Suprapubic skin (tissue), 4 donors: ENCODE measurements at regions not wholly inside any gene's neighbourhood (a gene's known extent, or its start where the extent isn't known, plus 50 kb on each side); places are given as distances from the start of the nearest gene placed in this dataset.

Experiments used
- DNase-seq, 2 donors: peaks; one replicate each; pipeline ENCODE4 v3.0.0-alpha.2; 2019; ENCODE audit warnings: low spot score in 2 of 2
- H3K27ac ChIP-seq: fragments of 200-600 bp; sonication (generic); one replicate; pipeline ENCODE4 v1.5.1; 2019
- H3K27me3 ChIP-seq: fragments of 200-600 bp; sonication (generic); one replicate; pipeline ENCODE4 v1.5.1; 2019
- H3K36me3 ChIP-seq: fragments of 200-600 bp; sonication (generic); one replicate; pipeline ENCODE4 v1.5.1; 2019
- H3K4me1 ChIP-seq: fragments of 200-600 bp; sonication (generic); one replicate; pipeline ENCODE4 v1.5.1; 2019
- H3K4me3 ChIP-seq: fragments of 200-600 bp; sonication (generic); one replicate; pipeline ENCODE4 v1.5.1; 2019; ENCODE audit warnings: mild to moderate bottlenecking
- H3K9me3 ChIP-seq: fragments of 200-600 bp; sonication (generic); one replicate; pipeline ENCODE4 v1.5.1; 2019
- CTCF ChIP-seq, 2 donors: fragments of 200-600 bp in 1 of 2; fragments of 450-650 bp in 1 of 2; sonication (generic) in 1 of 2; IDR thresholded peaks; one replicate each; pipeline ENCODE4 v1.5.1; 2016 to 2019; ENCODE audit warnings: antibody characterized with exemption in 2 of 2, mild to moderate bottlenecking in 1 of 2, moderate library complexity in 1 of 2
- EP300 ChIP-seq: sonication (generic); formaldehyde crosslinking; IDR thresholded peaks from one replicate; pipeline ENCODE4 v1.6.1; 2017; ENCODE audit warnings: antibody characterized with exemption
- POLR2A ChIP-seq, 2 donors: fragments of 450-650 bp; IDR thresholded peaks; one replicate each; pipeline ENCODE4 v1.6.1; 2017; ENCODE audit warnings: antibody characterized with exemption in 2 of 2, mild to moderate bottlenecking in 2 of 2, moderate library complexity in 2 of 2
- POLR2AphosphoS5 ChIP-seq, 3 donors: sonication (generic); formaldehyde crosslinking; IDR thresholded peaks; one replicate each; pipeline ENCODE4 v1.6.1; 2017; ENCODE audit warnings: antibody characterized with exemption in 3 of 3
- WGBS: methylation state at CpG from one replicate; pipeline ENCODE4 v1.1.5; 2018; 5-methylcytosine and 5-hydroxymethylcytosine counted together

- H3K27me3 ChIP-seq = no peaks in the 10 kb centered on the region
- 77% methylated on average over 3 of the region's 3 CpGs for WGBS
- no peak overlapping the region for H3K4me3 ChIP-seq
- H3K4me1 ChIP-seq = no peaks in the 10 kb centered on the region
- H3K9me3 ChIP-seq = no peaks in the 10 kb centered on the region
- DNase-seq = no peak
- no peak overlapping the region for H3K27ac ChIP-seq
- H3K36me3 ChIP-seq = no peaks in the 10 kb centered on the region
- TF ChIP-seq CTCF (IDR thresholded peaks at IDR 0.05) (no peak), POLR2A (IDR thresholded peaks at IDR 0.05) (no peak), EP300 (no peak), POLR2AphosphoS5 (IDR thresholded peaks at IDR 0.05) (no peak)
Measured at GRCh38 chr3:124322309-124322880, 330.5 kb upstream of the ROPN1 start.

- H3K4me3 ChIP-seq = no peak overlapping the region
- 91% methylated on average over 4 of the region's 4 CpGs for WGBS
- H3K36me3 ChIP-seq = no peaks in the 10 kb centered on the region
- DNase-seq = no peak
- no peaks in the 10 kb centered on the region for H3K9me3 ChIP-seq
- no peaks in the 10 kb centered on the region for H3K4me1 ChIP-seq
- no peak overlapping the region for H3K27ac ChIP-seq
- H3K27me3 ChIP-seq = no peaks in the 10 kb centered on the region
- TF ChIP-seq POLR2A (IDR thresholded peaks at IDR 0.05) (no peak), POLR2AphosphoS5 (IDR thresholded peaks at IDR 0.05) (no peak), CTCF (IDR thresholded peaks at IDR 0.05) (no peak), EP300 (no peak)
Measured at GRCh38 chr3:124322966-124323365, 331.0 kb upstream of the ROPN1 start.

GRCh38 chr3:124325248-124325647 is 333.3 kb upstream of the ROPN1 start:
- no peaks in the 10 kb centered on the region for H3K27me3 ChIP-seq
- TF ChIP-seq POLR2AphosphoS5 (IDR thresholded peaks at IDR 0.05) (no peak), POLR2A (IDR thresholded peaks at IDR 0.05) (no peak), CTCF (IDR thresholded peaks at IDR 0.05) (no peak), EP300 (no peak)
- H3K4me1 ChIP-seq = no peaks in the 10 kb centered on the region
- H3K36me3 ChIP-seq = no peaks in the 10 kb centered on the region
- DNase-seq = no peak
- H3K4me3 ChIP-seq = no peak overlapping the region
- WGBS = 100% methylated on average over 2 of the region's 2 CpGs
- H3K9me3 ChIP-seq = no peaks in the 10 kb centered on the region
- no peak overlapping the region for H3K27ac ChIP-seq

GRCh38 chr3:124329723-124330122 is 337.8 kb upstream of the ROPN1 start:
- no peak overlapping the region for H3K4me3 ChIP-seq
- no peak overlapping the region for H3K27ac ChIP-seq
- H3K9me3 ChIP-seq = no peaks in the 10 kb centered on the region
- H3K36me3 ChIP-seq = no peaks in the 10 kb centered on the region
- no peaks in the 10 kb centered on the region for H3K27me3 ChIP-seq
- no peak for TF ChIP-seq CTCF (IDR thresholded peaks at IDR 0.05)
- no peak for TF ChIP-seq POLR2AphosphoS5 (IDR thresholded peaks at IDR 0.05)
- TF ChIP-seq POLR2A (IDR thresholded peaks at IDR 0.05) = no peak
- TF ChIP-seq EP300 = no peak
- DNase-seq = no peak
- H3K4me1 ChIP-seq = no peaks in the 10 kb centered on the region
- 90% methylated on average over 2 of the region's 2 CpGs for WGBS

- Histone ChIP-seq H3K4me3 (no peak overlapping the region), H3K27me3 (no peaks in the 10 kb centered on the region), H3K36me3 (no peaks in the 10 kb centered on the region), H3K27ac (no peak overlapping the region), H3K9me3 (no peaks in the 10 kb centered on the region), H3K4me1 (no peaks in the 10 kb centered on the region)
- no peak for TF ChIP-seq POLR2A (IDR thresholded peaks at IDR 0.05)
- TF ChIP-seq POLR2AphosphoS5 (IDR thresholded peaks at IDR 0.05) = no peak
- no peak for TF ChIP-seq CTCF (IDR thresholded peaks at IDR 0.05)
- TF ChIP-seq EP300 = no peak
- 84% methylated on average over 7 of the region's 14 CpGs for WGBS
- DNase-seq = no peak
Measured at GRCh38 chr3:124333931-124334640, 342.2 kb upstream of the ROPN1 start.
